Esophagus muscularis mucosa (tissue), 3 donors: ENCODE measurements at regions not wholly inside any gene's neighbourhood (a gene's known extent, or its start where the extent isn't known, plus 50 kb on each side); places are given as distances from the start of the nearest gene placed in this dataset.

Source experiments
- POLR2A ChIP-seq: fragments of 450-650 bp; IDR thresholded peaks from one replicate; pipeline ENCODE4 v1.6.1; 2017; ENCODE audit warnings: antibody characterized with exemption, moderate library complexity, mild to moderate bottlenecking, low read depth
- POLR2AphosphoS5 ChIP-seq, 2 donors: sonication (generic); formaldehyde crosslinking; IDR thresholded peaks; one replicate each; pipeline ENCODE4 v1.6.1; 2017; ENCODE audit warnings: antibody characterized with exemption in 2 of 2
- TF ChIP-seq, protein P1 (sequence below), 3 experiments: fragments of 200-600 bp in 2 of 3; fragments of 450-650 bp in 1 of 3; sonication (generic) in 2 of 3; IDR thresholded peaks; one replicate each; pipeline ENCODE4 v1.5.1; 2017 to 2019; ENCODE audit warnings: antibody characterized with exemption in 3 of 3, mild to moderate bottlenecking in 2 of 3, moderate library complexity in 1 of 3

DNA sequence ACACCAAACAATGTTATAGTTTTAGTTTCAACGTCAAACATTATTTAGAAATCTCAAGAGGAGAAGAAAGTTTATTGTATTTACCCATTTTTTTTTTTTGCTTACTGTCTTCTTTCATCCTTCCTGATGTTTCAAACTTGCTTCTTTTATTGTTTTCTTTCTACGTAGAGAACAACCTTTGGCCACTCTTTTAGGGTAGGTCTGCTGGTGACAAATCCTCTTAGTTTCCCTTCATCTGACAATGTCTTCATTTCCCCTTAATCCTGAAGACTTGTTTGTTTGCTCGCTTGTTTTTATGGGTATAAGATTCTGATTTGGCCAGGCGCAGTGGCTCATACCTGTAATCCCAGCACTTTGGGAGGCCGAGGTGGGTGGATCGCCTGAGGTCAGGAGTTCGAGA, 89.1 kb downstream of the RHOU start:
- TF ChIP-seq, protein P1, sequence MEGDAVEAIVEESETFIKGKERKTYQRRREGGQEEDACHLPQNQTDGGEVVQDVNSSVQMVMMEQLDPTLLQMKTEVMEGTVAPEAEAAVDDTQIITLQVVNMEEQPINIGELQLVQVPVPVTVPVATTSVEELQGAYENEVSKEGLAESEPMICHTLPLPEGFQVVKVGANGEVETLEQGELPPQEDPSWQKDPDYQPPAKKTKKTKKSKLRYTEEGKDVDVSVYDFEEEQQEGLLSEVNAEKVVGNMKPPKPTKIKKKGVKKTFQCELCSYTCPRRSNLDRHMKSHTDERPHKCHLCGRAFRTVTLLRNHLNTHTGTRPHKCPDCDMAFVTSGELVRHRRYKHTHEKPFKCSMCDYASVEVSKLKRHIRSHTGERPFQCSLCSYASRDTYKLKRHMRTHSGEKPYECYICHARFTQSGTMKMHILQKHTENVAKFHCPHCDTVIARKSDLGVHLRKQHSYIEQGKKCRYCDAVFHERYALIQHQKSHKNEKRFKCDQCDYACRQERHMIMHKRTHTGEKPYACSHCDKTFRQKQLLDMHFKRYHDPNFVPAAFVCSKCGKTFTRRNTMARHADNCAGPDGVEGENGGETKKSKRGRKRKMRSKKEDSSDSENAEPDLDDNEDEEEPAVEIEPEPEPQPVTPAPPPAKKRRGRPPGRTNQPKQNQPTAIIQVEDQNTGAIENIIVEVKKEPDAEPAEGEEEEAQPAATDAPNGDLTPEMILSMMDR (IDR thresholded peaks at IDR 0.05) = no peak
- no peak for TF ChIP-seq POLR2AphosphoS5 (IDR thresholded peaks at IDR 0.05)
- TF ChIP-seq POLR2A = no peak
